AG10803 (cell line): ENCODE measurements at regions not wholly inside any gene's neighbourhood (a gene's known extent, or its start where the extent isn't known, plus 50 kb on each side); places are given as distances from the start of the nearest gene placed in this dataset.
"Not testable (repeated sequence)": the region's sequence is repeated elsewhere in the genome, so short reads cannot be mapped to it uniquely, and the experiment has no call there.

Source experiments
- DNase-seq: peaks from one replicate; pipeline ENCODE4 v3.0.0; 2010; ENCODE audit warnings: low read depth
- H3K4me3 ChIP-seq: 2 replicates; pipeline ENCODE4 v1.5.1; 2011; ENCODE audit warnings: mild to moderate bottlenecking, low read length, control low read depth
- TF ChIP-seq, protein P1 (sequence below): conservative IDR thresholded peaks from 2 replicates; pipeline ENCODE4 v1.5.1; 2011; ENCODE audit warnings: mild to moderate bottlenecking, low read length, control low read depth, inconsistent platforms

DNA sequence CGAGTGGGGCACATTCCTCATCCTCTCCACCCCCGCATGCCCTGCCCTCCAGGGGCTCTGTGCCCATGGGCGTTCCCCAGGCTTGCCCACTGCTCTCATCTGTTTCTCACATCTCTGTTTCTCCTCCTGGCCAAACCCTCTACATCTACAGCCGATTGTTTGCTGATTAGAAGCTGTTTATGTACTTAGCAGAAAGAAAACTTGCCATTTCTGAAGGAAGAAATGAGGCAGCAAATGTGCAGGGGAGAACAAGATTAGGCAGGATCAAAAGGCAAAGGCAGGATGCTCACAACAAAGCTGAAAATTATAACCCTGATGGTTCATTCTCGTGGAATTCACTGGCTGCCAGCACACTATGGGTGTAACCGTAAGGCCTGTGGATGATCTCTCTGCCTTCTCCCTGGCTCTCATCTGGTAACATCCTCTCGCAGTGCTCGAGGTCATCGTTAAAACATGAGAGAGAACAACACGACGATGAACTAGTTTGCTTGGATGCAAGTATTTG lies 111.6 kb upstream of the KLF14 start:
- peak overlapping the region; percentile 39 for H3K4me3 ChIP-seq
- TF ChIP-seq, protein P1, sequence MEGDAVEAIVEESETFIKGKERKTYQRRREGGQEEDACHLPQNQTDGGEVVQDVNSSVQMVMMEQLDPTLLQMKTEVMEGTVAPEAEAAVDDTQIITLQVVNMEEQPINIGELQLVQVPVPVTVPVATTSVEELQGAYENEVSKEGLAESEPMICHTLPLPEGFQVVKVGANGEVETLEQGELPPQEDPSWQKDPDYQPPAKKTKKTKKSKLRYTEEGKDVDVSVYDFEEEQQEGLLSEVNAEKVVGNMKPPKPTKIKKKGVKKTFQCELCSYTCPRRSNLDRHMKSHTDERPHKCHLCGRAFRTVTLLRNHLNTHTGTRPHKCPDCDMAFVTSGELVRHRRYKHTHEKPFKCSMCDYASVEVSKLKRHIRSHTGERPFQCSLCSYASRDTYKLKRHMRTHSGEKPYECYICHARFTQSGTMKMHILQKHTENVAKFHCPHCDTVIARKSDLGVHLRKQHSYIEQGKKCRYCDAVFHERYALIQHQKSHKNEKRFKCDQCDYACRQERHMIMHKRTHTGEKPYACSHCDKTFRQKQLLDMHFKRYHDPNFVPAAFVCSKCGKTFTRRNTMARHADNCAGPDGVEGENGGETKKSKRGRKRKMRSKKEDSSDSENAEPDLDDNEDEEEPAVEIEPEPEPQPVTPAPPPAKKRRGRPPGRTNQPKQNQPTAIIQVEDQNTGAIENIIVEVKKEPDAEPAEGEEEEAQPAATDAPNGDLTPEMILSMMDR = no peak
- peak; percentile 92 for DNase-seq

DNA sequence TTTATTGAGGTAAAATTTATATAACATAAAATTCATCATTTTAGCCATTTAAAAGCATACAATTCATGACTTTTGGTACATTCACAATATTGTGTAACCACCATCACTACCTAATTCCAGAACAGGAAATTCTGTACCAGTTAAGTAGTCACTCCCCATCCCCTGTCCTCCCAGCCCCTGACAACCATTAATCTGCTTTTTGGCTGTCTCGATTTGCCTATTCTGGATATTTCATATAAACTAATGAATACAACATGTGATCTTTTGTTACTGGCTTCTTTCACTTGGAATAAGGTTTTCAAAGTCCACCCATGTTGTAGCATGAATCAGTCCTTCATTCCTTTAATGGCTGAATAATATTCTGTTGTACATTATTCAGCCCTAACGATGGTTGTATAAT lies 115.6 kb upstream of the KLF14 start:
- no peak overlapping the region for H3K4me3 ChIP-seq
- peak; percentile 54 for DNase-seq
- TF ChIP-seq, protein P1 = no peak

DNA sequence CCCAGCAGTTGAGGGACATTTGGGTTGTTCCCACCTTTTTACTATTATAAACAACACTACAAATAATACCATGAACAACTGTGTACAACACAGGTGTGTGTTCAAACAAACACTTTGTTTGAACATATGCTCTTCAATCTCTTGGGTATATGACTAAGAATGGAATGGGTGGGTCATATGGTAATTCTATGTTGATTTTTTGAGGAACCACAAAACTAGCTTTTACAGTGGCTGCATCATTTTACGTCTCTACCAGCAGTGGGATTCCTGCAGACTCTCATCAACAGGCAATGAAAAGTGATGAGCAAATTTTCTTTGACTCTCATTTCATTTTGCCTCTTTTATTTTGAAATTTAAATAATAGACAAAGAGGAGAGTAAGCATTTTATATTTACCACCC lies 116.9 kb upstream of the KLF14 start:
- H3K4me3 ChIP-seq = no peak overlapping the region
- no peak for DNase-seq
- TF ChIP-seq, protein P1 = no peak

DNA sequence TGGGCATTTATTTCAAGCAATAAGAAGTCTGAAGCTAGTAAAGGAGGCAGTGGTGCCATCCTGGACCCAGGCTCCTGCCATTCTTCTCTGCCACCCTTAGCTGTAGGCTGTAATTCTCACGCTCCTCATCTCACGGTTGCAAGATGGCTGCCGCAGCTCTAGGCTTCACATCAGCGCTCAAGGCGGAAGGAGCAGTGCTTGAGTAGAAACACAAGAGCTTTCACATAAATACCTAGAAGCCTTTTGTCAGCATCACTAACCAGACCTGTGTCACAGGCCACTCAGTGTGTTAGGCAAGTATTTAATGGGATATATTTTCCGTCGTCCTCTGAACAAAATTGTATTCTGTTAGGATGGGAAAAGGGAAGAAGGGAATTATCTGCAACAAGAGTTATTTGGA lies 118.9 kb upstream of the KLF14 start:
- TF ChIP-seq, protein P1 = no peak
- DNase-seq = no peak
- no peak overlapping the region for H3K4me3 ChIP-seq

DNA sequence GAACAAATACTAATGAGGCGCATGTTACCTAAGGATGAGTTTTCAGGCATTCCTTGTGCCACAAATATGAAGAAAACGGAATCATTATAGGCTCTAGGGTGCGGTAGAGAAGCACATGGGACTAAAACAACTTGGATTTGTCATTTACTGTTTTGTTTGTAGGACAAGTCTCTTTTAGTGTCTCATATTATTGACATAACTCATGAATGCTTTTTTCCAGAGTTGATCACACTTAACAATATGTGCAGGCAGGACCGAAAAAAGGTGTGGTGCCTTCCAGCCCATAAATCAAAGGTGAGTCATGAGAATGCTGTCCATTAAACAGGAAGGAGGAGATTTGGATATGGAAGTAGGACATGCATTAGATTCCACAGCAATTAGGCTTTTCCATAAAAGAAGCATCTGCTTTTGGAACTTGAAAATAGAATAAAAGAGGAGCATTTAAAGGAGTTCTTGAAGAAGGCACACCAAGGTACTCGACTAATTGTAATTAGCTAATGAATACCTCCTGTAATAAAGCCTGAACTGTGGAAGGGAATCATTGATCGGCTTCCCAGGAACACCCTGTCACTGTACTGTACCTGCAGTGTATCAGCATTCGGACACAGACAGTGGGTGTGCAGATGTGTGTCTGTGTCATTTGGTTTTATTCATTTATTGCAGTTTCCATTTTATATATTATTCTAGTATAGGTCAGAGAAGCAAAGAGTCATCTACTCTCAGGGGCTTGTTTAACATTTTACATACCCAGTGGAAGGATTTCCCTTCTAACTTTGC lies 119.7 kb upstream of the KLF14 start:
- H3K4me3 ChIP-seq = no peak overlapping the region
- peak; percentile 86 for DNase-seq
- TF ChIP-seq, protein P1 = peak; percentile 27; the same call in 1 of the 2 replicates

DNA sequence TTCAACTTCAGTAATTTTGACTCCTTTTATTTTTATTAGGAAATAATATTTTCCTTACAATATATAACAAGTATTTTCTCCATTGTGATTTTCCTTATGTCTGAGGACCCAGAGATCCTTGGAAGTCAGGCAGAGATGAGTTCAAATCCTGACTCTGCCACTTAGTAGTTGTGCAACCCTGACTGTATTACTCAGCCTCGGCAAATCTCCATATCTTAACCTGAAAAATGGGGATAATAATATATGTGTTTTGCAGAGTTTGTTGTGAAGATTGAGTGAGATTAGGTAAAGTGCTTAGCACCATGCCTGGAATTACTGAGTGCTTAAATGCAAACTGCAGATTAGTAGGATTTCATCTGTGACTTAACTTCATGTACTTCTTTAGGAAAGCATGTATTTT lies 120.5 kb upstream of the KLF14 start:
- H3K4me3 ChIP-seq = no peak overlapping the region
- TF ChIP-seq, protein P1 = no peak
- DNase-seq = no peak

DNA sequence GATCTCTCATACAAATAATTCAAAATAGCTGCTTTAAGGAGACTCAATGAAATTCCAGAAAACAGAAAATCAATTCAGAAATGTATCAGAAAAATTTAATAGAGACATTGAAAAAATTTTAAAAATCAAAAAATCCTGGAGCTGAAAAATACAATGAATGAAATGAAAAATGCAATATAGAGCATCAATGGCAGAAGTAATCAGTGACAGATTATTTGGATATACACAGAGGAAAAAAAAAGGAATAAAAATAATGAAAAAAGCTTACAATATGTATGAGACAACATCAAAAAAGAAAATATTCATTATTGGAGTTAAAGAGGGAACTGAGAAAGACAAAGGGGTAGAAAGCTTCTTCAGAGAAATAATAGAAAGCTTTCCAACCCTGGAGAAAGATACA lies 122.9 kb upstream of the KLF14 start:
- no peak for DNase-seq
- TF ChIP-seq, protein P1 = no peak
- H3K4me3 ChIP-seq = no peak overlapping the region

DNA sequence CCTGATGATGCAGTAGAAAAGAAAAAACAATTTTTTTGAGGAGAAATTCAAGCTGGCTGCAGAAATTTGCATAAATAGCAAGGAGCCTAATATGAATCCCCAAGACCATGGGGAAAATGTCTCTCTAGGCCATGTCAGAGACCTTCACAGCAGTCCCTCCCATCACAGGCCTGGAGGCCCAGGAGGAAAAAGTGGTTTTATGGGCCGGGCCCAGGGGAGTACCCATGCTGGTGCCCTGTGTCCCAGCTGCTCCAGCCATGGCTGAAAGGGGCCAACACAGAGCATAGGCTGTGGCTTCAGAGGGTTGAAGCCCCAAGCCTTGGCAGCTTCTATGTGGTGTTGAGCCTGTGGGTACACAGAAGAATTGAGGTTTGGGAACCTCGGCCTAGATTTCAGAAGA lies 126.8 kb upstream of the KLF14 start:
- DNase-seq = not testable (repeated sequence)

More for the DNA sequence above, 126.8 kb upstream of the KLF14 start:
- H3K4me3 ChIP-seq = not testable (repeated sequence)
